ENCODE measurements at regions not wholly inside any gene's neighbourhood (a gene's known extent, or its start where the extent isn't known, plus 50 kb on each side); places are given as distances from the start of the nearest gene placed in this dataset.

DNA sequence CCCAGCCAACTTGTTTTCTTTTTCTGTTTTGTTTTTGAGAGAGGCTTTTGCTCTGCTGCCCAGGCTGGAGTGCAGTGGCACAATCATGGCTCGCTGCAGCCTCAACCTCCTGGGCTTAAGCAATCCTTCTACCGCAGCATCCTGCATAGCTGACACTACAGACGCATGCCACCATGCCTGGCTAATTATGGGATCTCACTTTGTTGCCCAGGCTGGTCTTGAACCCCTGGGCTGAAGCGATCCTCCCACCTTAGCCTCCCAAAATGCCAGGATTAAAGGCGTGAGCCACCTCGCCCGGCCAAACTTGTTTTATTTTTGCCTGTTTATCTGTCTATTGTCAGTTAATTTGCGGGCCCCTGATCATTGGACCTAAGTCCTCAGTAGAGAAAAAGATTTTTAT lies 61.6 kb upstream of the MSH6 start:
- Histone ChIP-seq H3K9ac (replicated peaks in 1 of 4; ENCODE audit: extremely low read depth in 1 of 4, low read depth in 3 of 4, low read length in 3 of 4) (no peak overlapping the region), H4K5ac (ENCODE audit: insufficient read length, low read depth, low read length) (no peak overlapping the region), H3K9me3 (ENCODE audit: insufficient read depth in 2 of 2, low read depth in 1 of 2, low read length in 1 of 2) (no peaks in the 10 kb centered on the region), H3K14ac (ENCODE audit: insufficient read length) (no peak overlapping the region), H3K79me2 (ENCODE audit: control insufficient read depth in 1 of 2, insufficient read depth in 2 of 2, low read length in 2 of 2) (no peaks in the 10 kb centered on the region), H3K4me3 (ENCODE audit: extremely low read depth in 1 of 4, insufficient read depth in 2 of 4, low read depth in 3 of 4, low read length in 4 of 4) (no peak overlapping the region), H3K23ac (ENCODE audit: insufficient read length) (no peak overlapping the region), H3K4me2 (ENCODE audit: insufficient read depth in 1 of 2, low read depth in 2 of 2, low read length in 2 of 2) (no peak overlapping the region), H3K4ac (replicated peaks; ENCODE audit: insufficient read length, low read depth, low read length) (no peak overlapping the region), H2BK120ac (replicated peaks; ENCODE audit: low read depth, low read length) (no peak overlapping the region), H3K79me1 (ENCODE audit: low read depth, low read length) (no peaks in the 10 kb centered on the region), H4K8ac (ENCODE audit: extremely low read depth, insufficient read depth, low read length) (no peak overlapping the region), H3K18ac (ENCODE audit: extremely low read depth, low read length) (no peak overlapping the region; the same call in 1 of the 2 replicates), H2BK20ac (ENCODE audit: low read length) (0 out of 2 replicates have a peak overlapping the region, but pooled peaks have one; percentile 86), H3K36me3 (ENCODE audit: control insufficient read depth in 2 of 4, insufficient read depth in 4 of 4, low read length in 3 of 4) (no peaks in the 10 kb centered on the region), H3K56ac (replicated peaks; ENCODE audit: insufficient read length, low read depth, low read length) (no peak overlapping the region), H2BK15ac (ENCODE audit: low read length) (0 out of 2 replicates have a peak overlapping the region, but pooled peaks have one; percentile 46), H3K23me2 (ENCODE audit: low read depth, low read length) (no peaks in the 10 kb centered on the region; the same call in 1 of the 2 replicates), H4K91ac (replicated peaks; ENCODE audit: insufficient read length, low read length) (peak overlapping the region; percentile 13), H3K27me3 (replicated peaks in 1 of 4; ENCODE audit: control insufficient read depth in 3 of 4, extremely low read depth in 1 of 4, insufficient read depth in 3 of 4, low read length in 3 of 4) (no peaks in the 10 kb centered on the region), H4K20me1 (replicated peaks in 1 of 2; ENCODE audit: control insufficient read depth in 1 of 2, insufficient read depth in 2 of 2, low read length in 2 of 2) (no peaks in the 10 kb centered on the region), H3K4me1 (replicated peaks in 1 of 4; ENCODE audit: control insufficient read depth in 3 of 4, insufficient read depth in 4 of 4, low read length in 3 of 4) (no peaks in the 10 kb centered on the region; a peak in 1 of 7 replicates), H2BK12ac (ENCODE audit: low read depth, low read length) (0 out of 2 replicates have a peak overlapping the region, but pooled peaks have one; percentile 39), H2AFZ (ENCODE audit: low read length) (no peak overlapping the region), H2AK5ac (ENCODE audit: low read depth, low read length) (no peak overlapping the region), H2BK5ac (ENCODE audit: low read depth, low read length) (no peak overlapping the region; the same call in 1 of the 2 replicates), H3K27ac (ENCODE audit: low read depth, low read length) (no peak overlapping the region)
- WGBS, 2 experiments (ENCODE audit: extremely low coverage in 1 of 2, insufficient coverage in 1 of 2, insufficient read length in 1 of 2, insufficient replicate concordance in 2 of 2, low coverage in 1 of 2, low lambda C conversion rate in 2 of 2, missing lambda C conversion rate in 1 of 2) = 93% methylated on average over 8 of the region's 8 CpGs; no CpG with 5 or more reads in 1 of the 2 experiments
- ChIA-PET POLR2A (ENCODE audit: partially characterized antibody) (no interaction called here), CTCF (ENCODE audit: partially characterized antibody) (interaction anchor here (5.8 kb wide), 1 partner anchor 46 kb away, joined by 30 read pairs; no protein-coding TSS in a partner anchor)
- no peak for DNase-seq (ENCODE audit: low read depth in 1 of 2, low spot score in 2 of 2)
- no peak for FAIRE-seq
- TF ChIP-seq POU5F1 (IDR thresholded peaks at IDR 0.05; ENCODE audit: low read depth, low read length) = no peak
- no peak for TF ChIP-seq CTBP2 (IDR thresholded peaks at IDR 0.05; ENCODE audit: borderline replicate concordance, insufficient read depth, insufficient read length, low read length)
- TF ChIP-seq FOSL1 (IDR thresholded peaks at IDR 0.05; ENCODE audit: insufficient read depth, low read depth, low read length) = no peak
- no peak for TF ChIP-seq SAP30 (IDR thresholded peaks at IDR 0.05; ENCODE audit: insufficient read depth, insufficient replicate concordance, low read length)
- TF ChIP-seq SIRT6 (IDR thresholded peaks at IDR 0.05; ENCODE audit: low read length) = no peak
- no peak for TF ChIP-seq BRCA1 (IDR thresholded peaks at IDR 0.05; ENCODE audit: low read depth, low read length)
- TF ChIP-seq SRF (IDR thresholded peaks at IDR 0.05; ENCODE audit: low read depth, low read length) = no peak
- no peak for TF ChIP-seq RFX5 (IDR thresholded peaks at IDR 0.05; ENCODE audit: borderline replicate concordance, low read depth, low read length)
- TF ChIP-seq RBBP5 (IDR thresholded peaks at IDR 0.05; ENCODE audit: borderline replicate concordance, low read depth, low read length) = no peak
- TF ChIP-seq POLR2AphosphoS5 (IDR thresholded peaks at IDR 0.05; ENCODE audit: low read depth, low read length) = no peak
- TF ChIP-seq, protein P1, sequence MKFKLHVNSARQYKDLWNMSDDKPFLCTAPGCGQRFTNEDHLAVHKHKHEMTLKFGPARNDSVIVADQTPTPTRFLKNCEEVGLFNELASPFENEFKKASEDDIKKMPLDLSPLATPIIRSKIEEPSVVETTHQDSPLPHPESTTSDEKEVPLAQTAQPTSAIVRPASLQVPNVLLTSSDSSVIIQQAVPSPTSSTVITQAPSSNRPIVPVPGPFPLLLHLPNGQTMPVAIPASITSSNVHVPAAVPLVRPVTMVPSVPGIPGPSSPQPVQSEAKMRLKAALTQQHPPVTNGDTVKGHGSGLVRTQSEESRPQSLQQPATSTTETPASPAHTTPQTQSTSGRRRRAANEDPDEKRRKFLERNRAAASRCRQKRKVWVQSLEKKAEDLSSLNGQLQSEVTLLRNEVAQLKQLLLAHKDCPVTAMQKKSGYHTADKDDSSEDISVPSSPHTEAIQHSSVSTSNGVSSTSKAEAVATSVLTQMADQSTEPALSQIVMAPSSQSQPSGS (IDR thresholded peaks at IDR 0.05; ENCODE audit: low read length) = no peak
- TF ChIP-seq GABPA (IDR thresholded peaks at IDR 0.05; ENCODE audit: borderline replicate concordance, insufficient read depth, low read length) = no peak
- no peak for TF ChIP-seq TEAD4 (IDR thresholded peaks at IDR 0.05; ENCODE audit: low read depth, low read length)

Measured in H1 (cell line).